ENCODE measurements at regions not wholly inside any gene's neighbourhood (a gene's known extent, or its start where the extent isn't known, plus 50 kb on each side); places are given as distances from the start of the nearest gene placed in this dataset.

- CTCF ChIA-PET = no interaction called here
- Histone ChIP-seq H3K27me3 (ENCODE audit: low read length) (no peaks in the 10 kb centered on the region), H3K36me3 (ENCODE audit: low read depth, low read length) (no peaks in the 10 kb centered on the region), H3K9ac (ENCODE audit: low read length) (no peak overlapping the region), H3K4me2 (ENCODE audit: low read length) (no peak overlapping the region), H3K9me3 (ENCODE audit: low read length) (no peaks in the 10 kb centered on the region), H3K4me1 (ENCODE audit: insufficient read depth, low read length) (no peaks in the 10 kb centered on the region; the same call in 1 of the 2 replicates), H3K27ac (ENCODE audit: low read length) (no peak overlapping the region), H3K79me2 (ENCODE audit: low read length) (no peaks in the 10 kb centered on the region), H3K9me2 (replicated peaks; ENCODE audit: low read length) (no peaks in the 10 kb centered on the region), H3F3A (ENCODE audit: low read length, unreplicated experiment) (no peaks in the 10 kb centered on the region), H3K4me3 (ENCODE audit: low read length) (no peak overlapping the region), H2AFZ (ENCODE audit: low read length) (no peak overlapping the region), H4K20me1 (ENCODE audit: low read length) (no peaks in the 10 kb centered on the region)
- ATAC-seq (no peak), DNase-seq (no peak)
- TF ChIP-seq EZH2 (IDR thresholded peaks at IDR 0.05; ENCODE audit: low read length, unreplicated experiment) = no peak
- no peak for TF ChIP-seq EZH2phosphoT487 (IDR thresholded peaks at IDR 0.05; ENCODE audit: borderline replicate concordance, low read length)
- TF ChIP-seq CTCF (conservative IDR thresholded peaks at IDR 0.05; ENCODE audit: low read depth, low read length) = no peak
- intact Hi-C loops (cut with micrococcal nuclease) = no loop called here
- BruUV-seq (replicated peaks) = no TSS peak
- POLR2A ChIA-PET (ENCODE audit: unreplicated experiment) = no interaction called here
Measured at GRCh38 chr9:1274334-1274733, 224.2 kb downstream of the DMRT2 start.

DNA sequence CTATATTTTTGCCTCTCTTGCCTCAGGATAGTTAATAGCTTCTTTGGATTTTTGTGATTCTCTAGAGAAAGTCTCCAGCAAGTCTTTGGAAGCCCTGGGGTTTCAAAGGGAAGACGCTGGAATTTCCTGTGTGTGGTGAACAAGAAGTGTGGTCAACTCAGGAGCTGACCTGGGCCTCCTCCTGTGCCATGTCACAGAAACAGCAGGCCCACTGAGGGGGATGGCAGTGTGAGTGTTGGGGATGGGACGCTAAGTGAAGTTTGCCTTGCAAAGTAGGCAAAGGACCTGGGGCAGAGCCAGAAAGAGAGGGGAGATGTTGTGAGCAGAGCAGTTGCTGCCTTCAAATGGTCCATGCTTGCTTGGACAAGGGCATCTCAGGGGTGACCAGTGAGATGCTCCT, 226.3 kb downstream of the DMRT2 start:
- H3K9me2 ChIP-seq (replicated peaks; ENCODE audit: low read length) = no peaks in the 10 kb centered on the region
- no peaks in the 10 kb centered on the region for H3K27me3 ChIP-seq (ENCODE audit: low read length)
- intact Hi-C loops (cut with micrococcal nuclease) = no loop called here
- H4K20me1 ChIP-seq (ENCODE audit: low read length) = no peaks in the 10 kb centered on the region
- no peaks in the 10 kb centered on the region for H3K79me2 ChIP-seq (ENCODE audit: low read length)
- no peak overlapping the region for H3K4me3 ChIP-seq (ENCODE audit: low read length)
- TF ChIP-seq EZH2phosphoT487 (IDR thresholded peaks at IDR 0.05; ENCODE audit: borderline replicate concordance, low read length) (no peak), CTCF (conservative IDR thresholded peaks at IDR 0.05; ENCODE audit: low read depth, low read length) (no peak), EZH2 (IDR thresholded peaks at IDR 0.05; ENCODE audit: low read length, unreplicated experiment) (no peak)
- no peak overlapping the region for H3K27ac ChIP-seq (ENCODE audit: low read length)
- H2AFZ ChIP-seq (ENCODE audit: low read length) = no peak overlapping the region
- ChIA-PET CTCF (no interaction called here), POLR2A (ENCODE audit: unreplicated experiment) (no interaction called here)
- no peak overlapping the region for H3K9ac ChIP-seq (ENCODE audit: low read length)
- no peak overlapping the region for H3K4me2 ChIP-seq (ENCODE audit: low read length)
- no TSS peak for BruUV-seq (replicated peaks)
- H3K4me1 ChIP-seq (ENCODE audit: insufficient read depth, low read length) = no peaks in the 10 kb centered on the region; the same call in 1 of the 2 replicates
- ATAC-seq (no peak), DNase-seq (no peak)
- no peaks in the 10 kb centered on the region for H3K36me3 ChIP-seq (ENCODE audit: low read depth, low read length)
- no peaks in the 10 kb centered on the region for H3K9me3 ChIP-seq (ENCODE audit: low read length)
- no peaks in the 10 kb centered on the region for H3F3A ChIP-seq (ENCODE audit: low read length, unreplicated experiment)

GRCh38 chr9:1284727-1285126, 234.6 kb downstream of the DMRT2 start:
- H3K4me3 ChIP-seq (ENCODE audit: low read length) = no peak overlapping the region
- intact Hi-C loops (cut with micrococcal nuclease) = no loop called here
- H3K79me2 ChIP-seq (ENCODE audit: low read length) = no peaks in the 10 kb centered on the region
- no peaks in the 10 kb centered on the region for H3K36me3 ChIP-seq (ENCODE audit: low read depth, low read length)
- ATAC-seq (no peak), DNase-seq (no peak)
- H3K9ac ChIP-seq (ENCODE audit: low read length) = no peak overlapping the region
- H3K9me2 ChIP-seq (replicated peaks; ENCODE audit: low read length) = no peaks in the 10 kb centered on the region
- no peaks in the 10 kb centered on the region for H3F3A ChIP-seq (ENCODE audit: low read length, unreplicated experiment)
- no TSS peak for BruUV-seq (replicated peaks)
- POLR2A ChIA-PET (ENCODE audit: unreplicated experiment) = no interaction called here
- H3K27ac ChIP-seq (ENCODE audit: low read length) = no peak overlapping the region
- TF ChIP-seq EZH2 (IDR thresholded peaks at IDR 0.05; ENCODE audit: low read length, unreplicated experiment) (no peak), CTCF (conservative IDR thresholded peaks at IDR 0.05; ENCODE audit: low read depth, low read length) (no peak), EZH2phosphoT487 (IDR thresholded peaks at IDR 0.05; ENCODE audit: borderline replicate concordance, low read length) (no peak)
- no peaks in the 10 kb centered on the region for H3K9me3 ChIP-seq (ENCODE audit: low read length)
- H3K4me1 ChIP-seq (ENCODE audit: insufficient read depth, low read length) = no peaks in the 10 kb centered on the region
- no peak overlapping the region for H3K4me2 ChIP-seq (ENCODE audit: low read length)
- no peak overlapping the region for H2AFZ ChIP-seq (ENCODE audit: low read length)
- no peaks in the 10 kb centered on the region for H4K20me1 ChIP-seq (ENCODE audit: low read length)
- CTCF ChIA-PET = no interaction called here
- no peaks in the 10 kb centered on the region for H3K27me3 ChIP-seq (ENCODE audit: low read length)
